Sigmoid colon (tissue), 4 donors: ENCODE measurements at regions not wholly inside any gene's neighbourhood (a gene's known extent, or its start where the extent isn't known, plus 50 kb on each side); places are given as distances from the start of the nearest gene placed in this dataset.

ENCODE experiments used
- CTCF ChIP-seq, 4 experiments: fragments of 450-650 bp in 3 of 4; fragments of 200-600 bp in 1 of 4; IDR thresholded peaks; one replicate each; pipeline ENCODE4 v1.5.1; 2016 to 2019; ENCODE audit warnings: antibody characterized with exemption in 4 of 4, mild to moderate bottlenecking in 3 of 4, moderate library complexity in 2 of 4
- EP300 ChIP-seq, 4 donors: sonication (generic); formaldehyde crosslinking; IDR thresholded peaks; one replicate each; pipeline ENCODE4 v1.6.1; 2017; ENCODE audit warnings: antibody characterized with exemption in 4 of 4
- POLR2A ChIP-seq, 2 donors: fragments of 450-650 bp; IDR thresholded peaks; one replicate each; pipeline ENCODE4 v1.6.1; 2016; ENCODE audit warnings: antibody characterized with exemption in 2 of 2, mild to moderate bottlenecking in 2 of 2, moderate library complexity in 2 of 2
- POLR2AphosphoS5 ChIP-seq, 4 donors: sonication (generic); formaldehyde crosslinking; IDR thresholded peaks; one replicate each; pipeline ENCODE4 v1.6.1; 2017; ENCODE audit warnings: antibody characterized with exemption in 4 of 4

DNA sequence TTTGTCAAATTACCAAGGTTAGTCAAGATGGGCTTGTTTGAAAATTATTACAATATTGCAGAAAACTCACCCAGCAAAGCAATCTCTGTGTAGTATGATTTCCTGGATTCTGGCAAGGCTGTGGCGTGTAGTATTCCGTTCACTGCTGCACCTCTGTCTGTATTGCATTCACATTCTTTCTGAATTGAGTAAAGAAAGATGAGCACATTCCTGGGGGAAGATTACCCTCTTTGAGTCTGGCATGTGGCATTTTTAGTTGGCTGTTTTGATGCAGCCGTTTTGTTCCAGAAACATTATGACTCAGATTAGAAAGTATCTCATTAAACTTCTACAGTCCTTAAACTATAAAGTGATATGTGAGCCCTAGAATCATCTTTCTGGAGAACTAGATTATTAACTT is 197.7 kb downstream of the TENT4A start:
- TF ChIP-seq POLR2A (IDR thresholded peaks at IDR 0.05) (no peak), CTCF (IDR thresholded peaks at IDR 0.05) (no peak), POLR2AphosphoS5 (IDR thresholded peaks at IDR 0.05) (no peak), EP300 (IDR thresholded peaks at IDR 0.05) (no peak)
